ENCODE measurements at regions not wholly inside any gene's neighbourhood (a gene's known extent, or its start where the extent isn't known, plus 50 kb on each side); places are given as distances from the start of the nearest gene placed in this dataset.

- DNase-seq: no peak
Observed at GRCh38 chr7:45986355-45987298, 65.6 kb upstream of the IGFBP3 start.

GRCh38 chr7:45985902-45986301, 64.8 kb upstream of the IGFBP3 start:
- DNase-seq: no peak

GRCh38 chr7:45984386-45985295, 63.6 kb upstream of the IGFBP3 start:
- DNase-seq: no peak

DNA sequence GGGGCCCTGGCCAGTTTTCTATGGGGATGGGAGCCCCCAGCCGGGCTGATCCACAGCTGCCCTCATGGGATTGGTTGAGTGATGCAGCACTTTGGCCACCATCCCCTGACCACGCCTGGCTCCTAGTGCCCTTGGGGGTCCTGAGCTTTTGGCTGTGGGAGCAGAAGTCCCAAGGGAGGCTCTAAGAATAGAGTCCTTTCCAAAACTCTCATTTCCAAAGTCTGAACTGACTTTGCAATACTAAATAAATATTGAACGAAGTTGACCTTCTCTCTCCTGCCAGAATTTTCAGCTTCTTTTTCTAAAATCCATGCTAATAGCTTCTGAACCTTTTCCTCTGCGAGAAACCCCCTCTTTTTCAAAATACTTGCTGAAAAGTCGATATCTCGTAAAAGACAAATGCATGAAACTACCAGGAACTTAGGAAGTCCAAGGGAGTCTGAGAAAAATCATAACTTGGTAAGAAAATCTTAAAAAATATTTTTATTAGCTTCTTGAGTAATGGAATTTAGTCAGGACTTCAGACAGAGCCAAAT, 62.7 kb upstream of the IGFBP3 start:
- no peak for DNase-seq

DNA sequence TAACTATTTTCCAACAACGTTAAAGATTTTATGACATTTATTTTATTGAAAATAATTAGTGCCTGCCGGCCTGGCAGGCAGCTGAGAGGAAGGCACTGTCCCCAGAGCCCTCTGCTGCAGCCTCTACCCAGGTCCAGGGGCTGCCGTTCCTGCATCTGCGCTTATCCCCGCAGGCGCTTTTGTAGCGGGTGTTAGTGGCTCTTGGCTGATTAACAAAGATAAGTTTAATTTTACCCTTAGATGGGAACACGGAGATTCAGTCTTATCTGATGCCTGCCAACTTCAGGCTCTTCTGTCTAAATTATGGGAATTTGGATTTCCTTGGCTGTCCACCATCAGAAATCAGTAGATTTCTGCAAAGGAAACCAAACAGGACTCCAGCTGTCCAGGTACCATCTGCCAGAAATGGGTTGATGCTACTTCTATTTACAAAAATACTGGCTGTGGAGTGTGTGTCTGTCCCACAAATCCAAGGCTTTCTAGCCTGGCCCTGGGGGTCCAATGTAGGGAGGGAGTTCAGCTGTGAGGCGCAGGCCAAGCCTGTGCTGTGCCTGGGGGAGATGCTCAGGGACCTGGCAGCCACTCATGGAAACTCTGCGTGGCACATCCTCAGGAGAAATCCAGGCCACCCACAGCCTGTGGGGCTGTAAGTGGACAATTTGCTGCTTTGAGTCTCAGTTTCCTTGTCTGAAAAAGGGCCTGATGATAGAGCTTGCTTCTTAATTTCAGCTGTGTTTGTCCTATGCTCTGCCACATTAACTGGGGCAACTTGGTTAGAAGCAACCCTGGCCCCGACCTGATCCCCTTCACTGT, 62.0 kb upstream of the IGFBP3 start:
- DNase-seq: no peak

GRCh38 chr7:45982132-45982531, 61.1 kb upstream of the IGFBP3 start:
- DNase-seq: no peak

DNA sequence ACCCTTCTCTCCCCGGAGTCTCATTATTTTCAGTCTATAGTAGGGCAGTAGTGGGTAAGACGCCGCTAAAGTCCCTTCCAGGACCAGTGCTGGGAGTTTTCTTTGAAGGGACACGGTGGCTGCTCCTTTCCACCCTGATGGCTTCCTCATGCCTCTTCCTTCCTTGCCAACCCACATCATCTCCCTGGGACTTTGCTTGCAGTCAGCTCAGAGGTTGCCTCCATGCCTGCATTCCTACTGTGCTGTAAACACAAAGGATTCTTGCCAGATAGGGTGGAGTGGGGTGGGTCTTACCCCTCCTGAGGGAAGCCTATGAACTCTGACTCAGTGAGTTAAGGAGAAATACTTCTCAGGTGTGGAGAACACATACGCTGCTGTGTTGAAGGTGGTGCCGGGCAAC, 59.9 kb upstream of the IGFBP3 start:
- no peak for DNase-seq

- DNase-seq: no peak
Observed at GRCh38 chr7:45980181-45980905, 59.3 kb upstream of the IGFBP3 start.

DNA sequence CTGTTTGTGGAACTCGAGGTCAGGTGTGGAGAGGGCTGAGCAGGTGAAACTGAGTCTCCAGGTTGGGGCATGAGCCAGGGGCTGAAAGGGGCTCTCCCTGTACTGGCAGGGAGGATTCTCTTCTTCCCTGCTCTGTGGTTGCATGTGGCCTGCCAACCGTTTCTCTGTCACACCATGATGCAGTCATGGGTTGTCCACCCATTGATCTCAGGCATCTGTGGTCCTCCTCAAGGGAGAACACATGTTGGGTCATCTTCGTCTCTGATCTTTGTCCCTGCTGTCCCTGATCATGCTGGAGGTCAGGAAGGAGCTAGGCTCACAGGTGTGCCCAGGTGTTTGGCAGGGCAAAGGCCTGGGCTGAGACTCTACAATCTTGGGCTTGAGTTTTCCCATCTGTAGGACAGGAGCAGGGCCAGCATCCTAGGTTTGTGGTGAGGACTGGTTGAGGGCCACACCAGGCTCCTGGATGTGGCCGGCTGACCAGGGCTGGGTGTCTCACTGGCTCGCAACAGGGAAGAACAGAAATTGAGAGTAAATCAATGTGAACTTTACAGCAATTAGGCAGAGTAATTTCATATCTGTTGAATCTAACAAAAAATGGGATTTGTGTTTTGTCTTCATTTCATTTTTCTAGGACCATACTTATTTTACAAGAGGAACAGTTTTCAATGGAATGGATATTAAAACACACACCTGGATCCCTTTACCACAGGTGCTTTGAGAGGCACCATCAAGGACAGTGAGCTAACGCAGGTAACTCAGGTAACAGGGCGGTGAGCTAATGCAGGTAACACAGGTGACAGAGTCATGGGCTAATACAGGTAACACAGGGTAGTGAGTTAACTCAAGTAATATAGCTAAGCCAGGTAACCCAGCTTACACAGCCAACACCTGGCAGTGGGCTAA, 58.5 kb upstream of the IGFBP3 start:
- no peak for DNase-seq

GRCh38 chr7:45978731-45979211, 57.7 kb upstream of the IGFBP3 start:
- DNase-seq: no peak

DNA sequence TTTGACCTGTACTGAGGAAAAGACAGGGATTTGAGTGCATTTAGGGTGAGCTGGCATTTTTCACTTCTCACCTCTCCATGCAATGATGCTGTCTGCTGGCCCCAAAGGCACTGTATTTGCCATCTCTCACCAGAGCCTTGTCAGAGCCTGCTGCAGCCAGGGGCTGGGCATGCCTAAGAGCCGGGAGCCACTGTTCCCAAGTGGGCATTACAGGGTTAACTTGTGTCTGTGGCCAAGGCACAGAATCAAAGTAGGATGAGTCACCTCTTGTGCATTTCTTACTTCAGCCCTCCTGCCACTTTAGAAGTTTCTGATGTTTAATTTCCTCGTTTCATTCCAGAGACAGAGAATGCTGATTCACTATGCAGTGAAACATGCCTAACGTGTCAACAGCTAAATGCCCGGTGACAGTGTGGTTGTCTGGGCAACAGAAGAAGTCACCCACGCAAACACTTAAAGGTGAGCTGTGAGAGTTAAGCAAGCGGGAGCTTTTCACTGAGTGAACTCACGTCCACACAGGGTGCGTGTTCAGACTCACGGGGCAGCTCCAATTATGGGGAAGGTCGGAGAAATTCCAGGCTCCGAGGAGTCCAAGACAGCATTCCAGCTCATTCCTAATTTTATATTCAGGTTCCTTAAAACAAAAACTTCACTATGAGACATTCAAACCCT, 57.1 kb upstream of the IGFBP3 start:
- DNase-seq: no peak

DNA sequence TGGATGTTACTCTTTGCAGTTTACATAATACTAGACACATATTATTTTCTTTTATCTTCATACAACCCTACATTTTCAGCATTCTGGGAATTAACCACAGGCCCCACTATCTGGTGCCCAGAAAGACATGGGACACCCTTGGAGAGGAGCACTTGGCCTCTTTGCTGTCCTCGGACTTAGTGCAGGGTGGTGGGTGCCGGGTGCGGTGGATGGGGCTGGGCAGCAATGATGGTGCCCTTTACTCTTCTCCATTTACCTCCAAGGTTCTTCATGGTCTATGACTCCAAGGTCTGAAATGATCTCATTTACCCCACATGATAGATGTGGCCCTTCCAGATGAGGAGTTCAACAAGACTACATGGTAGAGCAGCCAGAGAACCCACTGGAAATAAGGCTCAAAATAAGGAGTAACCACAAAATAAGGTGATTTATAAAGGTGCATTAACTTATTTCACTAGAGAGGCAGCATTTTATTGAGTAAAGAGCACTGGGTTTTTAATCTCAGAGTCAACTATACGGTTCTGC, 56.2 kb upstream of the IGFBP3 start:
- DNase-seq: no peak

DNA sequence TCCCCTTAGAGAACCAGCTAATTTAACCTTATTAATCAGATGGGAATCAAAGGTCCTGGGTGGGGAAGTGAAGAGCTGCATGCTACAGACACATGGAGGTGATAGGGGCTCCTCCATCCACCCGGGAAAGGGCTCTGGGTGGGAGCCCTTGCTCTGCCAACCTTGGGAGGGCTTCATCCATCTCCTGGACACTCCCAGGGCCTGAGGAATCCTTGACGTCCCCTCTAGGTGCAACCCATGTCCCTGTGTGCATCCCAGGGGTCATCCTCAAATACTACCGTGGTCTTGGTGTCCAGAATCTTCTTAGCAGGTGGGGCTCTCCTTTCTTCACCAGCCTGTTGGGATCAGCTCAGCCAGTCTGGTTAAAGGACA, 55.4 kb upstream of the IGFBP3 start:
- DNase-seq: no peak

DNA sequence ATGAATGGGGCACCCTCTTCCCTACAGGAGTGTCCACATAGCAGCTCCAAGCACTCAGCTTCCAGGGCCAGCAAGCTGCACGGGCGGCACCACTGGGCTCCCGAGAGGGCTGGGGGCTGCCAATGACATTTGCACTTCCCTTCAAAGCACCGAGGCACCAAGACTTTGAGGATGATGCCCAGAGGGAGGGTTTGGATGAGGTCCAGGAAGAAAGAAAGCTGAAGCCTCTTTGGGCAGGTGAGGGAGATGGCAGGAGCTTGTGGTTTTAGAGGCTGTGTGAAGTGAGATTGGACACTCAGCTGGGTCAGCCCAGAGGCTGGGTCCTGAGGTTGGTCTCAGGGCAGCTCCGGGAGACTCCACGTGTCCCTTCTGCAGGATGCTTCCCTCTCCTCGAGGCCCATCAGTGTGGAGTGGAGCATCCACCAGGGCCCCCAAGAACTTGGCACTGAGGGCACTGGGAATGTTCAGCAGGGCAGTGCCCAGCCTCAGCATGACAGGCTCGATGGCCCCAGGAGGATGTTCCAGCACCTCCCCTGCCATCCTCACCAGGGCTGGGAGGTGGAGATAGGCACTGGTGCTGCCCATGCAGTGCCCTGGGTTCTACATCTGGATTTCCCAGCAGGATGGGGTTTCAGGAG, 54.9 kb upstream of the IGFBP3 start:
- DNase-seq: no peak

GRCh38 chr7:45975367-45975766, 54.3 kb upstream of the IGFBP3 start:
- DNase-seq: no peak

- no peak for DNase-seq
Observed at GRCh38 chr7:45974540-45975360, 53.7 kb upstream of the IGFBP3 start.

DNA sequence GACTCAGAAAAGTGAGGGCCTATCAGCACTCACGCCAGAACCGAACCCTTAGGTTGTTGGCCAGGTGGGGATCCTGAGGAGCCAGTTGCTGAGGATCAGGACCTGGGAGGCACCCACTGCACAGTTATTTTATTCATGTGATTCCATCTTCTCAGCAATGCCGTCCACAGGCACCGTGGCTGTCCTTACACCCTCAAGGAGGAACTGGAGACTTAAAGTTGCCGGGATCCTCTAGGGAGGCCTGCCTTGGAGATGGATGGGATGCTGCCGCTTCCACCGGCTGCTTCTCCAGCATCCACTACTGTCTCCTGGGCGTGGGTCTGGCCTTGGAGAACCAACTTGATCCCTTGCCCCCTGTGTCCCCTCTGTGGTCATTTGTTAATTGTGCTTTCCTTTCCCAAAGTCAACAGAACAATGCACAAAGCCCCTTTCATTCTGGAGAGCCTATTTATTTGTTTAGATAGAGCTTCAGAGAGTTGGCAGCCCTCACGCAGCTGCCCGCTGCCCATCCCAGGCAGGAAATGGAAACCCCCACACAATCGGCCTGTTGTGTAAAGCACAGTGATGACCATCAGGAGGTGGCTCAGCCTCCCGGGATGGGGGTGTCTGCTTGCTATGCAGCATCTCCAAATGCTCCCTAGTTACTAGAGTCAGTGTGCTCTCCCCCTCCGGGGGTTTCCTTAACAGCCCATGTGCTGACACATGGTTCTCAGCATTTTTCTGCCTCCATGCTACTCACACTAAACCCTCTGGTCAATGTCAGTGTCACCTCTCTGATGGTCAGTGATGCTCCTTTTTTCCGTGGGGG, 52.9 kb upstream of the IGFBP3 start:
- DNase-seq: no peak
